Frontal cortex (tissue), 3 donors: ENCODE measurements at regions not wholly inside any gene's neighbourhood (a gene's known extent, or its start where the extent isn't known, plus 50 kb on each side); places are given as distances from the start of the nearest gene placed in this dataset.
"Not testable (repeated sequence)": the region's sequence is repeated elsewhere in the genome, so short reads cannot be mapped to it uniquely, and the experiment has no call there.

Experiments
- DNase-seq, 2 donors: peaks; one replicate each; pipeline ENCODE4 v3.0.0; 2012; ENCODE audit warnings: low spot score in 2 of 2
- FAIRE-seq: peaks from 2 replicates; lab custom pipeline; 2012; peaks lifted over from hg19 to GRCh38; lab: Jason Lieb, UNC
- donor health status: control.
- donor health status: control.
- donor health status: control.

DNA sequence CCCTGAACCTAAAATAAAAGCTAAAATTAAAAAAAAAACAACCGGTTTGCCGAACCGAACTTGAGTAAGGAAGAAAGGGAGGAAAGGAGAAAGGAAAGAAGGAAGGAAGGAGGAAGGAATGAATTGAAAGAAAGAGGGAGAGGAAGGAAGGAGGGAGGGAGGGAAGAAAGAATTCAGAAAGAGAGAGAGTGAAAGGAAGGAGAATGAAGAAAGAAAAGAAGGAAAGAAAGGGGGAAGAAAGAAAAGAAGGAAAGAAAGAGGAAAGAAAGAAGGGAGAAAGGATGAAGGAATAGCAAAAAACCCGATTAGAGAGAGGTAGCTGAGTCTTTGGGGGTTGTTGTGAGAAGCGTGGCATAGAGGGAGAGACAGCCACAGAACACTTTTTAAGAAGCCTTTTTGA, 121.4 kb downstream of the FGF18 start:
- FAIRE-seq (no peak), DNase-seq (no peak)

DNA sequence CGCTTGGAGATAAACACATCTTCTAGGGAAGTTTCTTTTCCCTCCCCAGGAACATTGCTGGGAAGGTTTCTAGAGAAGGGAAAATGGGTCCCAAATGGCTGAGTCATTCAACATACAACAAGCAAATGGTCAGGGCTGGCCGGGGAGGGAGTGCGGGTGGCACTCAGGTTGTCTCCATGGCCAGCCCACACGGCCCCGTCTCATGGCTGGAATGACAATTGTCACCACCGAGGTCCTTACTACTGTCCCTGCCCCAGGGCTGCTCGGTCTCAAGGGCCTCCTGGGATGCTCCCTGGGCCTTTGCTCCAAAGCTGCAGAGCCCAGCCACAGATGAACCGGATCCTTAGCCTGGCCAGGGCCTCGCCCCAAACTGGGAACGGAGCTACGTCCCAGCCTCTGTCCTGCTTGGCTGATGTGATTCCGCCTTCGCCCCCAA, 121.9 kb downstream of the FGF18 start:
- DNase-seq (no peak), FAIRE-seq (no peak)

DNA sequence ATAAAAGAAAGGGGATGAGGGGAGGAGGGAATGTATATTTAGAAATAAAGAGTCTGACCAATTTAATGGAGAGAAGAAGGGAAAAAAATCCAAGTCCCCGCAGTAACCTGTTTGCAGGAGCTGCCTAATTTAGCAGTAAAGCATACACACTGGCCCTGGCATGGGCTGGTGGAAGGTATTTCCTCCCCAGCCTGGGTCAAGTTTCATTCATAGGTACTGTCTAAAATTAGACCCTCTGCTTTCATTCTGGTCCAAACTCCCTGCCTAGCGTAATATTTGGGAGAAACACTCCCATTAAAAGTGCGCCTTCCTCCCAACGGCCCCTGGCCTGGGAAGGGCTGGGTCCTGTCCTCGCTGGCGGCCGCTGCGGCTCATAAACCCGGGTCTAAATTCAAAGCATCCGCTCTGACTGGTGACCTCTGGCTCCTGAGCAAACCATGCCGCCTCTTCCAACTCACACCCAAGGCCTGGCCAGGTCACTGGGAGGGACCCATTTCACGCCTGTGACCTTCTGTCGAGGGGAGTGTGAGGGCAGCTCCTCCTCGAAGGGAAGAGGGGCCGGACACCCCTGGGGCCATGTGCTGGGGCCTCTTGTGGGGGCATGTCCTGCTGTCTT, 123.2 kb downstream of the FGF18 start:
- FAIRE-seq (no peak), DNase-seq (no peak)

DNA sequence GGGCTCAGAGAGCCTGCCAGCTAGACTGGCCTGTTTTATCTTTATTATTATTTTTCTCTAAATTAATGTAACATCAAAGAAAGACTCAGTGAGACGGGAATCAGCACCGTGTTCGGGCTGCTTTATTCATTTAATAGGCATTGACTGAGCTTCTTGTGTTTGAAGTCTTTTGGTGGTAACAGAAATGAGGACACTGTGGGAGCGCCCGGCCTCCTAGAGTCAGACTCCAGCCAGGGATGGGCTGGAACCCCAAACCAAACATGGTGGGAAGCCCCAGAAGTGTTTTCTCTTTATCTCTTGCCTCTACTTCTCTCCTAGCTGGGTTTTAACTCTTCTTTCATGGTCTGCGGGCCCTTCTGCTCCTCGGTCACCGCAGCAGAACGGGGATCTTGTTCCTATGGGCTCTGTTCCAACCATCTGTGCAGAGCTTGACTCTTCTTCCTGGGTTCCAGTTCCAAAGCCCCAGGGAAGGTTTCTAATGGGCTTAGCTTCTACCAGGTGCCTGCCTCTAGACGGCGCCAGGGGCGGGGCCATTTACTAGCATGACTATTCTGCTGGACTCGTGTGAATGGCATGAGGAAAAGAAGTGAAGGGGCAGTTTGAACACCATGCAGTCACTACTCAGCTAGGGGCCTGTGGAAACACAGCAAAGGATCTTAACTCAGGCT, 123.8 kb downstream of the FGF18 start:
- DNase-seq (no peak), FAIRE-seq (no peak)

DNA sequence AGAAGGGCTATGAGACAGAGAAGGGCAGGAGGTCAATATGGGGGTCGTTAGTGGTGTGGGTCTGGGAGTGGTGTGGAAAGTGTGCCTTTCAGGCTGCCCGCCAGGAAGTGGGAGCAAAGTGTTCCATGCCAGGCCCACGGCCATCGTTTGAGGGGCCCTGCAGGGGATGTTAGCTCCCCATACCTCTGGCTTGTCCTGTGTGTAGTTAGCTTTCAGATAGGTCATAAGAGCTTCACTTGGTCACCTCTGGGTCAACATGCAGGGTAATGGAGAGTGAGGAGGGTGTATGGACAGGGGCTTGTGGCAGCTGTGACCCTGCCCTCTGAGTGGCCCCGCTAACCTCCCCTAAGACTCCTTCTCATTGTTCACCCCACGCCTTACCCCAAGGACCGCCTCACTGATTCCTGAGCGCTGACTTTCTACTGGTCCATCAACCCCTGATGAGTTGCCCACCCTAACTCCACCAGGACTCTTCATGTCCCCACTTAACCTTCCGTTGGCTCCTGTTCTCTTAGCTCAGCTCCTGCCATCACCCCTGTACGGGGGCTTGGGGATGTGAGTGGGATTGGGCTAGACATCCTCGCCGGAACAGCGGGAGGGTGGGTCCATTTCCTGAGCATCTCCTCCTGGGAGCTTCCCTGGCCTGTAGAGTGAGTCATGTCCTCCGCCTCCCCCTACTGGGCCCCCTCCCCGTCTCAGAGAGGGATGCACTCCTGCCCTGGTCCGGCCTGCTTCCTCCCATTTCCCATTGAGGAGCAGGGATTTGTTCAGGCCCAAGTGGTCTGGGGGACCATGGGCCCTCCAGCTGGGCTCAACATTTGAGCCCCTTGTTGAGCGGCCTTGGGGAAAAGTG, 125.7 kb downstream of the FGF18 start:
- no peak for DNase-seq
- no peak for FAIRE-seq

DNA sequence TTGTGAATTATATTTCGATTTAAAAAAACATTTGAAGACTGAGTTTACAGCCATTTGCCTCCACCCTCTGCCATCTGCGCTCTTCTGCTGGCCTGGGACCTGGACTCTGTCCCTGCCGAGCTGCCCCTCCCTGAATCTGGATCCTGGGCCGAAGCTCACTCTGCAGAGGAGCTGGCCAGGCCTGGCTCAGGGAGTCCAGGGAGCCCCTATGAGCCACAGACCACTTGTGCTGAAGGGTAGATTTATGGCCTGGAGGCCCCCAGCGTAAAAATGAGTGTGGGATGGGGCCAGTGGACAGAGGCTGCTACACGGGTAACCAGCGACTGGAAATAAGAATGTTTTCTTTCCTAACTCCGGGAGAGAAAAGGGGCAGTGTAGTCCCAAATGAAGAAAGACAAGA, 129.8 kb downstream of the FGF18 start:
- FAIRE-seq, result no peak
- DNase-seq, result no peak

DNA sequence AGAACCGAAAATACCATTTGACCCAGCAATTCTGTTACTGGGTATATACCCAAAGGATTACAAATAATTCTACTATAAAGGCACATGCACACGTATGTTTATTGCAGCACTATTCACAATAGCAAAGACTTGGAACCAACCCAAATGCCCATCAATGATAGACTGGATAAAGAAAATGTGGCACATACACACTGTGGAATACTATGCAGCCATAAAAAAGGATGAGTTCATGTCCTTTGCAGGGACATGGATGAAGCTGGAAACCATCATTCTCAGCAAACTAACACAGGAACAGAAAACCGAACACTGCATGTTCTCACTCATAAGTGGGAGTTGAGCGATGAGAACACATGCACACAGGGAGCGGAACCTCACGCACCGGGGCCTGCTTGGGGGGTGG, 134.4 kb downstream of the FGF18 start:
- DNase-seq, FAIRE-seq: not testable (repeated sequence)

DNA sequence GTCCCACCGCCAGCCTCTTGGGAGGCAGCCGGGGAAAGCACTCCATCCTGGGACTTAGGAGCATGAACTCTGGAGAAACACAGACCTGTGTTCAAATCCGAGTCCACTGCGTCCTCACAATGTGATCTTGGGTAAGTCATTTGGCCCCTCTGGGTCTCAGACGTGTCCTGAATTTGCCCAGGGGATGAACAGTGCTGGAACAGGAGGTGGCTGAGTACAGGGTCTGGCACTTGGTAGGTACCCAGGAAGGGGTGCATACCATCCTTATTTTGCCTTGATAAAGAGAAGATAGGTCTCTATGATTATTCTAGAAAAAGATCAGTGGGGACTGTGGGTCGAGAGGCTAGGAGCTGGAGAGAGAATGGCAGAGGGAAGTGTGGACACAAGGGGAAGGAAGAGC, 135.7 kb downstream of the FGF18 start:
- FAIRE-seq (no peak), DNase-seq (no peak)

DNA sequence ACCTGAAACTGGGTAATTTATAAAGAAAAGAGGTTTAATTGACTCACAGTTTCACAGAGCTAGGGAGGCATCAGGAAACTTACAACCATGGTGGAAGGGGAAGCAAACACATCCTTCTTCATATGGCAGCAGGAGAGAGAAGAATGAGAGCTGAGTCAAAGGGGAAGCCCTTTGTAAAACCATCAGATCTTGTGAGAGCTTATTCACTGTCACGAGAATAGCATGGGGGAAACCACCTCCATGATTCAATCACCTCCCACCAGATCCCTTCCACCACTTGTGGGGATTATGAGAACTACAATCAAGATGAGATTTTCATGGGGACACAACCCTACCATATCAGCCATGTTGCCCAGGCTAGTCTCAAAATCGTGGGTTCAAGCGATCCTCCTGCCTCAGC, 143.4 kb downstream of the FGF18 start:
- DNase-seq (no peak), FAIRE-seq (no peak)

DNA sequence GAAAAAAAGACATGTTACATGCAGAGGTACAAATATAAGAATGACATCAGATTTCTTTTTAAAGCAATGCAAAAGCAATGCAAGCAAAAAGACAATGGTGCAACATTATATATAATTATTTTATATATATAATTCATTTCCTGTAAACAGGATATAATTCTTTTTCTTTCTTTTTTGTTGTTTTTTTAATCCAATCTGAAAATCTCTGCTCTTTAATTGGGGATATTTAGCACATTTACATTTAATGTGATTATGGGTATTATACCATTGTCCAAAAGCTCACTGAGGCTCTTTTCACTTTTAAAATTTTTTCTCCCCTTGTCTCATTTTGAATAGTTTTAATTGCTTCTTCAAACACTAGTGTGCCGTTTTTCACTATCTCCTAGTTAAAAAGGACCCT, 148.9 kb downstream of the FGF18 start:
- DNase-seq (no peak), FAIRE-seq (no peak)

DNA sequence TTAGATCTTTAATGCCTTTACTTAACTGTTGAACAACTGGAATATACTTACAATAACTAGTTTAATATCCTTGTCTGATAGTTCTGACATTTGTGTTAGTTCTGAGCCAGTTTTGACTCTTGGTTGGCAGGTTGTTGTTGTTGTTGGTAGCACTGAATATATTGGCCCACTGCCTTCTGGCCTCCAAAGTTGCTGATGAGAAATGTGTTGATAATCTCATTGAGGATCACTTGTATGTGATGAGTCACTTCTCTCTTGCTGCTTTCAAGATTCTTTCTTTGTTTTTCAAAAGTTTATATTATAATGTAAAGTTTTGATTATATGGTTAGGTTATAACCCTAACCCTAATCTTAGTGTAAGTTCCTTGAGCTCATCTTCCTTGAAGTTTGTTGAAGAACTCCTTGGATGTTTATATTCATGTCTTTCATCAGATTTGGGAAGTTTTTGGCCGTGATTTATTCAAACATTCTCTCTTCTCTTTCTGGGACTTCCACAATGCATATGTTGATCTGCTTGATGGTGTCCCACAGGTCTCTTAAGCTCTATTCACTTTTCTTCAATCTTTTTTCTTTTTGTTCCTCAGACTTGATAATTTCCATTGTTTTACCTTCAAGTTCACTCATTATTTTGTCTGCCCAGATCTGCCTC, 149.7 kb downstream of the FGF18 start:
- DNase-seq, result no peak

DNA sequence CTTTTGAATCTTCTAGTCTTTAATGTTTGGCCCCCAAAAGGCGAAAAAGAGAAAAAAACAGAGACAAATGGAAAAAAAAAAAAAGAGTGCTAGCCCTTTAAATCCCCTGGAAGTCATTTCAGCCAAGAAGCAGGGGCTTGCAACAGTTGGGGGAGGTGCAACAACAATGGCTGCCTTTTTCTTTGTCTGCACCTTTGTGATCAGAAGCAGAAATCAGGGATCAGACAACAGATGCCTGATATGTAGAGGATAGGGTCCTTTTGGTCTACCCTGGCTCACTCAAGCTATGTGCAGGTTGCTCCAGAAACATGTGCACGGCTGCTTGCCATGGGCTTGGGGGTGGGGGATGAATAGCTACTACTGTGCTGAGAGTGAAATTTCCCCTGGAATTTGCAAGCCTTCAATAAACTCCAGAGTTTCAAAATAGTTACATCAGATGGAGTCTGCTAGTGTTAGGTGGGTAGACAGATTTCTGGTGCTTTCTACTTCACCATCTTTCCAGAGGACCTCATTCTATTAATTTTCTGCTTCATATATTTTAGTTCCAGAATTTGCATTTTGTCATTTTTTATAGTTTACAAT, 150.9 kb downstream of the FGF18 start:
- DNase-seq, result no peak
- no peak for FAIRE-seq

More for the DNA sequence above, 149.7 kb downstream of the FGF18 start:
- FAIRE-seq, result no peak

DNA sequence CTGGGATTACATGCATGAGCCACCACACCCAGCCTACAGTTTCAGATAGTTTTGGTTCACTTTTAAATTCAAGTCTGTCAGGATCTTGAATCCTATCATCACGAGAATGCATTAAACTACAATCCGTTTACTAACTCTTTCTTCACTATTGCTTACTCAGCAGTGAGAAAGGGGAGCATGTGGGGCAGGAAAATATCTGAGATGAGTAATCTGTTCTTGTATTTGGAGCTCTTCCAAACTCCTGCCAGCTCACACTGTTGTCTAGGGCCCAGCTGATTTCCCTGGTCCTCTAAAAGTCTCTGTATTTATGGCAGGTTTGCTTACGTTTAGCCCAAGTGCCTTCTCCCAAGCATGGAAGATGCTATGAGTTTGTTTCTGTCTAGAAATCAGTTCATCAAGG, 152.2 kb downstream of the FGF18 start:
- no peak for FAIRE-seq
- DNase-seq, result no peak

DNA sequence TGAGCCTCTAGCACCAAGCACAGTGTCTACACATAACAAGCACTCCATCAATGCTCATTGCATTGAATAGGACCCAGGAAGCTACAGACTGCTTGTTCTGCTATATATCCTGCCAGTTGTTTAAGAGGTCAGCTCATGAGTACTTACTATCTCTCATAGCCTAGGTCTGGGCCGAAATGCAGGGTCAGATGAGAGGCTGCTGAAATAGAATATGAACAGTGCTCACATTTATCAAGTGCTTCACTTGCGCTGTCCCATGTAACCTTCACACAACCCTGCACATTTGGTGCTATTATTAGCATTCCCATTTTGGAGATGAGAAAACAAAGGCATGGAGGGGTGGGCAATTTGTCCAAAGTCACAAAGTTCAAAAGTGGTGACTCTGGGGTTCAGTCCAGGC, 153.6 kb downstream of the FGF18 start:
- DNase-seq (no peak), FAIRE-seq (no peak)

DNA sequence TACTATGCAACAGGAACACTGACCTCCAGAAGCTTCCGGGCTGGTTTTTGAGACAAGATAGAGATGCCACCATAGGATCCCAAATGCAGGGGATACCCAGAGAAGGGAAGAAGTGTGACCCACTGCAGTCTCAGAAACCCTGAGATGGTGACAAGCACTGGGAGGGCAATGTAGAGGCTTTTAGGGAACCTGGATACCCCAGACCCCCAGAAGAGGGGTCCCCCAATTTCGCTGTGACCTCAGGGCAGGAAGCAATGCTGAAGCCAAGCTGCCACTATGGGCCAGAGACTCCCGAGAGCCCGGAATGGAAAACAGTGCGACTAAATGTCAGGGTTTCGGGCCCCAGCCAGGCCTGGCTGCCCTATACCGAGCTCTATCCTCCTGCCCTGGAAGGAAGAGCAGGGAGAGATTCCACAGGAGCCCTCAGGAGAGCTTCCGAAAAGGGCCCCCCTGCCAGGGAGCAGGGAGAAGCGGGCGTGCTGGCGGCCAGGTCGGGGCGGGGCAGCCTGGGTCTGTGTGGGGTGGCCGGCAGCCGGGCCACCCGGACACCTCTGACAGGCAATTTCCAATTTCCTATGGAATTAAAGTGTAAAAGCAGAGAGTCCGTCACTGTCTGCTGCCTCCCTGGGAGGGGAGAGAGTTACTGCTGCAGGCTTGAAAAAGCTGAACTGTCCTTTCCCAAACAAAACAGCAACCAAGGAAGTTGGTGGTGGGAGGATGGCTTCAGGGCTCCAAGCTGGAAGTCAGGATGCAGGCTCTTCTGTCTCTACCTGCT, 154.2 kb downstream of the FGF18 start:
- DNase-seq, result no peak
- no peak for FAIRE-seq

DNA sequence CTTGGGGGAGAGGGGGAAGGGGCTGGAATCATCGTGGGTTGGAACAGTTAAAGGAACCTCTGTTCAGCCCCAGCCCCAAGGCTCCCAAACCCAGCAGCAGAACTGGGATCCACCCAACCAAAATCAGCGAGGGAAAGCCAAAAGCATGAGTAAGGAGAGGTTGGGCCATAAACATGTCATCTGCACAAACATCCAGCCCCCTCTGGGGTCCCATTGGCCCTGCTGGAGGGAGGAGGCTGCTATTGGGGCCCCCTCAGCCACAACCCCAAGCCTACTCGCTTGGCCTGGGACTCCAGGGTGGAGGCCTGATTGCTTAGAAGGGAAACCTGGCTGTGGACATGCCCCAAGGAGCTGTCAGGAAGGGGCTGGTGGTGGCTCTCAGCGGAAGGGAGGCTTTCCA, 154.9 kb downstream of the FGF18 start:
- FAIRE-seq (no peak), DNase-seq (no peak)

DNA sequence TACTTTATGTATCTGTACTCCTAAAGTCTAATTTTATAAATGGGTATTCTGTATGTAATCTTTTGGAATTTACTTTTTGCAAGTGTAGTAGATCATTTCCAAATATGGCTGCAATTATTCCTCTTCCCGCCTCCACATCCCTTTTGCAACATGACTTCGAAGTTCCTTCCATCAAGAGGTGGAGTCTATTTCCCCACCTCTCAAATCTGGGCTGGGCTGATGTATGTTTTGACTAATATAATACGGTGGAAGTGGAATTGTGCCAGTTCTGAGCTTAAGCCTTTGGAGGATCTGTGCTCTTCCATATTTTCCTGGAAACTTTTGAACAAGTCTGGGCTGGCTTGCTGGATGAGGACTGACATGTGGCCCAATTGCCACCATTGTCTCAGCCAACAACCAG, 155.9 kb downstream of the FGF18 start:
- FAIRE-seq, result no peak
- DNase-seq, result no peak

DNA sequence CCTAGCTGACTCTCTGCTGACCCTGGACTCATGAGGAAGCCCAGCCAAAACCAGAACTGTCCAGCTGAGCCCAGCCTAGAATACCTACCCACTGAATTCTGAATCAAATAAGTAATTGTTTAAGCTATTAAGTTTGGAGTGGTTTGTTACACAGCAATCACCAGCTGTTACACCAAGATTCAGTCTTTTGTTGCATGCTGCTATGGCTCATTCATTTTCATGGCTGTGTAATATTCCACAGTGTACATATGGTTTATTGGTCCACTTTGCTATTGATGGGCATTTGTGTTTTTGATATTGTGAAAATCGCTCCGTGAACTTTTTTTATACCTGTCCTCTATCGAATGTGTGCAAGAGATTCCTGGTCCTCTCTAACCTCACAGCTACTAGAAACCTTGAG, 156.4 kb downstream of the FGF18 start:
- FAIRE-seq (no peak), DNase-seq (no peak)

DNA sequence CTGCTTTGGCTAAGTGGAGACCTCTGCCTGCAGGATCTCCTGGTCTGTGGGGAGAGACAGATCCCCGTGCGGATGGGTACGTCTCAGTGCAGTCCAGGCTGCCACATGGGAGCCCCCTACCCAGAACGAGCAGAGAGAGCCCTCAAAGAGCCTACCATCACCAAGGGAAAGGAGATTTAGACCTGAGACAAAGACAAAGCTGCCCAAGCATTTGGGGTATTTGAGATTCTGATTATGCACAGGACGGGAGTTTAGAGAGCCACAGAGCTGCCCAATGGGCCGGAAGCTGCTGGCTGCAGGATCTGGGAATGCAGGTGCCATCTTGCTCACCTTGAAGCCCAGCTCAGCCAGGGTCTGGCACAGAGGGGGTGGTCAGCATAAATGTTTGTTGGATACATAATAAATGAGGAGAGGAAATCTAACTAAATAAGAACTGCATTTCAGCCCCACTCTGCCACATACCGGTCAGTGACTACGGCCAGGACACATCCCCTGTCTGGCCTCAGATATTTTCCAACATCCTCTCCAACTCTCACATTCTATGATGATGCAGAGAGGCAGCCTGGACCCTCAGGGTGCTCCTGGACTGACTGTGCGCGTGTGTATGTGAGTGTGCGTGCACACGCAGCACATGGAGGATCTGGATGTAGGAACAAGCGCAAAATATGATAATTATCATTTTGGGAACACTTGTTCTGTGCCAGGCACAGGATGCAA, 157.8 kb downstream of the FGF18 start:
- no peak for FAIRE-seq
- no peak for DNase-seq
